Central memory CD8-positive, alpha-beta T cell (primary cell): ENCODE measurements at regions not wholly inside any gene's neighbourhood (a gene's known extent, or its start where the extent isn't known, plus 50 kb on each side); places are given as distances from the start of the nearest gene placed in this dataset.
"Not testable (repeated sequence)": the region's sequence is repeated elsewhere in the genome, so short reads cannot be mapped to it uniquely, and the experiment has no call there.

Experiments used
- ATAC-seq: fragments of 150-1000 bp; cut with Tn5 transposase; replicated peaks from 2 replicates; pipeline ENCODE4 v1.10.0; 2022; ENCODE audit warnings: mild to moderate bottlenecking, moderate FRiP score, moderate number of reproducible peaks; ENCODE audit not compliant: poor library complexity, severe bottlenecking; ENCODE audit errors: extremely low read depth
- DNase-seq, 2 donors: peaks; one replicate each; pipeline ENCODE4 v3.0.0; 2021; ENCODE audit warnings: low spot score in 2 of 2
- H3K27ac Mint-ChIP-seq: one replicate; pipeline ENCODE4 v1.8.0; 2022; ENCODE audit warnings: low read depth, mild to moderate bottlenecking, moderate library complexity, mixed read lengths
- H3K27me3 Mint-ChIP-seq: one replicate; pipeline ENCODE4 v1.8.0; 2022; ENCODE audit warnings: mixed read lengths
- H3K36me3 Mint-ChIP-seq: one replicate; pipeline ENCODE4 v1.8.0; 2022; ENCODE audit warnings: mild to moderate bottlenecking, moderate library complexity, mixed read lengths; ENCODE audit not compliant: insufficient read depth
- H3K4me1 Mint-ChIP-seq: one replicate; pipeline ENCODE4 v1.8.0; 2022; ENCODE audit warnings: mixed read lengths
- H3K4me3 Mint-ChIP-seq: one replicate; pipeline ENCODE4 v1.8.0; 2022; ENCODE audit warnings: mild to moderate bottlenecking, moderate library complexity, mixed read lengths
- H3K9me3 Mint-ChIP-seq: one replicate; pipeline ENCODE4 v1.8.0; 2022; ENCODE audit warnings: mixed read lengths

DNA sequence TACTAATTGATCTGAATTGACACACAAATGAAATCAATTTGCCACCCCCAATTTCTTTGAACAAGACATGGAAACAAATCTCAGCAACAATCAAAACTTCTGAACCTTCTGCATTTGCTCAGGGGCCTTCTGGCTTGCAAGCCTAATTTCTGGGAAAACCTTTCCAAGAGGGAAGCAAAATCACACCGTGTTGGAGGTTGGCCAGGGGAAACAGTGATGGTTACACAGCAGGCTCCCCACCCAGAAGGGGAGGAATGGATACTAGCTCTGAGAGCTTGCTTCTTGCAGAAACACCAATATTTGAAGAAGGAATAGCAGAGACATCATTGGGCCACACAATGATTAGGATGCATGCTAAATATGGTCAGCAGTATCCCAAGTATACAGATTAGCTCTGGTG is 488.6 kb upstream of the TRPC7 start:
- no peaks in the 10 kb centered on the region for H3K27me3 Mint-ChIP-seq
- H3K4me1 Mint-ChIP-seq = no peaks in the 10 kb centered on the region
- no peak for DNase-seq
- no peak overlapping the region for H3K4me3 Mint-ChIP-seq
- H3K27ac Mint-ChIP-seq = no peak overlapping the region
- H3K36me3 Mint-ChIP-seq = no peaks in the 10 kb centered on the region
- no peak for ATAC-seq
- H3K9me3 Mint-ChIP-seq = peaks cover 15% of the 10 kb centered on the region

DNA sequence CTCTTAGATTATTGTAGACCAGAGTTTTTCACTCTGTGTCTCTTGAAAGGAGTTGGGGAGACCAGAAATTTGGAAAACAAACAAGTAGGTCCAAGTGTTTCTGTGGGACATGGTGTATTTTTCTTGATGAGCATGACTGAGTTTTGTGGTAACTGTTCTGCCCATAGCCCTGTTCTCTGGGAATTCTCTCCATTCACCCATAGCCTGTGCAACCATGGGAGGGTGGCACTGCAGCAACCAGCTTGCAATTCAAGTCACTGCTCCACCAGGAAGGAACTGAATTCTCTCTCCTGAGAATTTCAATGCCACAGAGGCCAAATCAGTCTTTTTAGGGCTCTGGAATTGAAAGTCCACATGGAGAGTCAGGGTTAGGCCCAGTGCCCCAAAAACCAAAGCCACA is 475.3 kb upstream of the TRPC7 start:
- H3K27ac Mint-ChIP-seq = no peak overlapping the region
- H3K9me3 Mint-ChIP-seq = peaks cover 5% of the 10 kb centered on the region
- no peak overlapping the region for H3K4me3 Mint-ChIP-seq
- H3K36me3 Mint-ChIP-seq = no peaks in the 10 kb centered on the region
- no peaks in the 10 kb centered on the region for H3K4me1 Mint-ChIP-seq
- no peaks in the 10 kb centered on the region for H3K27me3 Mint-ChIP-seq
- DNase-seq (no peak), ATAC-seq (no peak)

DNA sequence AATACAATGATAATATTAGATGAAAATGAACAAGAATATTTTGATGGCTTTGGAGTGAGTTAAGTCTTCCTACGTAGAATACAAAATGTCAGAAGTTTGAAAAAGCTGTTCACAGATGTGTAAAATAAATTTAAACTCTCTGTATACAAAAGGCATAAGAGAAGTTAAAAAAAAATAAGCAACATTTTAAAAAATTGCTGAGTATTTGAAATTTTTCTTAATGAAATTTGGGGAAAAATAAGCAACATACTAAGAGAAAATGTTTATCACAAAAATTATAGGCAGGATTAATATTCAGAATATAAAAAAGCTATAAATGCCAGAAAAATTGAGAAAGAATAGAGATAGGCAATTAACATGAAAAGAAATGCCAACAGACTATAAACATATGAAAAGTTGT is 470.7 kb upstream of the TRPC7 start:
- H3K9me3 Mint-ChIP-seq = peaks cover 6% of the 10 kb centered on the region
- no peak overlapping the region for H3K27ac Mint-ChIP-seq
- H3K27me3 Mint-ChIP-seq = peaks cover 11% of the 10 kb centered on the region
- no peak for DNase-seq
- H3K4me1 Mint-ChIP-seq = no peaks in the 10 kb centered on the region
- H3K4me3 Mint-ChIP-seq = no peak overlapping the region
- no peak for ATAC-seq
- no peaks in the 10 kb centered on the region for H3K36me3 Mint-ChIP-seq

DNA sequence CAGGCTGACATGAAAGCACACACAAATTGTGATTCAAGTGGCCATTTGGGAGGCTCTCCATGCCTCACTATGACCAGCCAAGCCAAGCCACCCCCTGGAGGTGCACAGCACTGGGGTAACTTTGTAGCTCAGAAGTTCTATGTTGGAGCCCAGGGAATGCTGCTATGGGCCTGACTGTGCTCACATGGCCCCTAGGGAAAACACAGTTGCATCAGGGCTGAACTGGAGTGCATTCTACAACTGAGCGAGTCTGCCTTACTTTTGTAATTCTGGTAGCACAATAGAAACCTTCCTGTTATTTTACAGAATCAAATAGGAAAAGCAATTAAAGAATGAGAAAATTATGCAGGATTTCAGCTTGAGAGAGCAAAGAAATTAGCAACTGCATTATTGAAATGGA is 455.5 kb upstream of the TRPC7 start:
- no peak overlapping the region for H3K4me3 Mint-ChIP-seq
- H3K27ac Mint-ChIP-seq = no peak overlapping the region
- ATAC-seq (no peak), DNase-seq (no peak)
- no peaks in the 10 kb centered on the region for H3K27me3 Mint-ChIP-seq
- no peaks in the 10 kb centered on the region for H3K36me3 Mint-ChIP-seq
- H3K9me3 Mint-ChIP-seq = peaks cover 12% of the 10 kb centered on the region
- H3K4me1 Mint-ChIP-seq = no peaks in the 10 kb centered on the region

DNA sequence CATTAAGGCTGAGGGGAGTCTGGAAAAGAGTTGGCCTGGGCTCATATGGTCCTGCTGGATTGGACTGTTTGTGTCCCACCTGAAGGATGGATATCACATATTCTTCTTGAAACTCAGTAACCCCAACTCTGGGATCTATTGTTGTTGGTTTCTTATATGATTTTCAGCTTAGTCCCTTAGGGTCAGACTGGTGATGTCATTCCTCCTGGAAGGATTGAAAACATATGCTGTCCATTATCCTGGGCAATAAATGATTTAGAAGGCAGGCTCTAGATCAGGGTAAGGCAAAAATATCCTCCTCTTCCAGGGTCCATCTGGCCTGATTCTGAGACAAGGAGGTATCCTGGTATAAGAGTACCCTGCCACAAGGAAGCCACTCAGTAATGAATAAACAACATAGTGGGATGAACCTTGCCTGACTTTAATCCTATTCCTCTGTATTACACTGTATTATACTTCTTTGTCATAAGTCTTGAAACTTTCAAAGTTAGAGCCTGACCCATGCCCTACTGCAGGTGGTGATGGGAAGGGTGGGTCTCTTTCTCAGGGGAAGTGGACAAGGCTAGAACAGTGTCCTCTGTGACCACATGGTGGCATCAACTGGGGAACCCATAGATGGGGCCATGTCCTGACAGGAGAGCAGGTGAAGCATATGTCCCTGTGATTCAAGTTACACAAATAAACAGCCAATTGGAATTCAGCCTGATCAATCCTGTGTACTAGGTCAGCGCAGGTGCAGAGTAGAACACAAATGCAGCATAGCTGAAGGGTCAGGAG is 454.4 kb upstream of the TRPC7 start:
- peaks cover 10% of the 10 kb centered on the region for H3K9me3 Mint-ChIP-seq
- H3K36me3 Mint-ChIP-seq = no peaks in the 10 kb centered on the region
- H3K27me3 Mint-ChIP-seq = no peaks in the 10 kb centered on the region
- no peak overlapping the region for H3K27ac Mint-ChIP-seq
- ATAC-seq = no peak
- H3K4me3 Mint-ChIP-seq = no peak overlapping the region
- no peaks in the 10 kb centered on the region for H3K4me1 Mint-ChIP-seq
- DNase-seq = no peak

DNA sequence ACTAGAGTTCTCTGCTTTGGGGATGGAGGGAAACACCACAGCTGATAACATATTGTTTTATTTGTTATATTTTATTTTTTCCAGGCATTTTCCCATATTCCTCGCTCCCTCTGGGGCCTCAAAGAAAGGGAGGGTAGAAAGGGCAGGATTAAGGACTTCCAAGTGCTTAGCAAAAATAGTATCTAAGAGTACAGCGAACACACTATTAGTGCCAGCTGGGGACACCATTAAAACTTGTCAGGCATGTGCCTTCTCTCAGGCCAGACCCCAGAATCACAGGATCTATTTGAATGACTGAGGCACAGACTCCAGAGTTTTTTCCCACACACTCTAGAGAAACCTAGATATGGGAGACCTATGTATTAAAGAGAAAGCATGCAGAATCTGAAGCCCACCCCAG is 451.0 kb upstream of the TRPC7 start:
- H3K27me3 Mint-ChIP-seq = no peaks in the 10 kb centered on the region
- no peaks in the 10 kb centered on the region for H3K4me1 Mint-ChIP-seq
- H3K36me3 Mint-ChIP-seq = no peaks in the 10 kb centered on the region
- no peak overlapping the region for H3K4me3 Mint-ChIP-seq
- DNase-seq (no peak), ATAC-seq (no peak)
- peaks cover 17% of the 10 kb centered on the region for H3K9me3 Mint-ChIP-seq
- H3K27ac Mint-ChIP-seq = no peak overlapping the region

DNA sequence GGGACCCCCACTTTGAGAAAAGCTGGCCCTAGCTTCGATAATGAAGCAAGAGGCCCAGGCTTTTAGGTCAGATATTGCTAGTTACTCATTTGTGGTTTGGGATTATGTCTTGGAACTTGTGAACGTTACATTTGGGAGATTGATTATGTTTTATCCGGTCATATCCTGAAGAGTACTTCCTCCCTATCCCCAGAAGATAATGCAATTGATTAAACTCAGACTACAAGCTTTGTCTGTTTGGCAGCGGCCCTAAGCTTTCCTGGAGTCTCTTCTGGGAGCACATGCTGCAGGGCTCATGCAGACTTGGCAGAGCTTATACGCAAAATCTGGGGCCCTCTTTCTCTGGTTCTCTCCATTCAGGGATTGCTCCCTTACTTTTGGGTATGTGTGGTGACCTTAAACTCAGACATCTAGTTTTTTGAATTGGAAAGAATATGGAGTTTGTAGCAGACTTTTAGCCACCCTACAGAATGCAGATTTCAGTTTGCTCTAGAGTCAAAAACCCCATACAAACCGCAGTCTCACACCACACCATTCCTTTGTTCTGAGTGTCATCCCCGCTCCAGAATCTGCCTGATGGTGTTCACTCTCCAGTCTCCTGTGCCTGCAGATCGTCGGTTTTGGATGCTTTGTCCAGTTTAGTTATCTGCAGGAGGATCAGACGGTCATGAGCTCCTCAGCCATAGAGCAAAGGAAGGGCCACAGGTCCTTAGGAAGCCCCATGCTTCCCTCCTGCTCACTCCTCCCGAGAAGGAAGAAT is 449.5 kb upstream of the TRPC7 start:
- Mint-ChIP-seq H3K4me3 (no peak overlapping the region), H3K27me3 (no peaks in the 10 kb centered on the region), H3K36me3 (no peaks in the 10 kb centered on the region), H3K4me1 (no peaks in the 10 kb centered on the region), H3K27ac (no peak overlapping the region), H3K9me3 (peaks cover 17% of the 10 kb centered on the region)
- no peak for ATAC-seq
- no peak for DNase-seq

DNA sequence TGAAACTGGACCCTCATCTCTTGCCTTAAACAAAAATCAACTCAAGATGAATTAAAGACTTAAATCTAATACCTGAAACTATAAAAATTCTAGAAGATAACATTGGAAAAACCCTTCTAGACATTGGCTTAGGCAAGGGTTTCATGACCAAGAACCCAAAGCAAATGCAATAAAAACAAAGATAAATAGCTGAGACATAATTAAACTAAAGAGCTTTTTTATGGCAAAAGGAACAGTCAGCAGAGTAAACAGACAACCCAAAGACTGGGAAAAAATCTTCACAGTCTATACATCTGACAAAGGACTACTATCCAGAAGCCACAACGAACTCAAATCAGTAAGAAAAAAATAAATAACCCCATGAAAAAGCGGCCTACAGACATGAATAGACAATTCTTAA is 446.9 kb upstream of the TRPC7 start:
- not testable (repeated sequence) for H3K4me1 Mint-ChIP-seq, ATAC-seq, H3K36me3 Mint-ChIP-seq, H3K4me3 Mint-ChIP-seq, DNase-seq, H3K27ac Mint-ChIP-seq, H3K27me3 Mint-ChIP-seq
- peaks cover 12% of the 10 kb centered on the region for H3K9me3 Mint-ChIP-seq

DNA sequence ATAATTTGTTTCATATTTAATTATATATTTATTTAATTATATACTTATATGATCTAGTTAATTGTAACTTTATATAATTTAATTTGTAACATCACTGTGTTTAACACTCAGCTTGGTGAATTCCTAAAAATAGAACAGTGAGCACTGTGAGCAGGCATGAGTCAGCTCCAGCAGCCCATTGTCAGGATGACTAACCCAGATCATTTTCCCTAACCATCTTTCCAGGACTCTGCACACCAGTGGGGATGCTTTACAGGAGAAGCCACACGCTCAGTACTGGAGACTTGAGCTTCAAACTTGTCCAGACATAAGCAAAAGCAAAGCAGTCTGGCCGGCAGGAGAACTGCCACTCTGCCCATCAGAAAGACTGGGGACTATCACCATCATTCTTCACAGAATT is 446.2 kb upstream of the TRPC7 start:
- Mint-ChIP-seq H3K27me3 (no peaks in the 10 kb centered on the region), H3K4me3 (no peak overlapping the region), H3K27ac (no peak overlapping the region), H3K4me1 (no peaks in the 10 kb centered on the region), H3K36me3 (no peaks in the 10 kb centered on the region), H3K9me3 (peaks cover 7% of the 10 kb centered on the region)
- ATAC-seq (no peak), DNase-seq (no peak)

DNA sequence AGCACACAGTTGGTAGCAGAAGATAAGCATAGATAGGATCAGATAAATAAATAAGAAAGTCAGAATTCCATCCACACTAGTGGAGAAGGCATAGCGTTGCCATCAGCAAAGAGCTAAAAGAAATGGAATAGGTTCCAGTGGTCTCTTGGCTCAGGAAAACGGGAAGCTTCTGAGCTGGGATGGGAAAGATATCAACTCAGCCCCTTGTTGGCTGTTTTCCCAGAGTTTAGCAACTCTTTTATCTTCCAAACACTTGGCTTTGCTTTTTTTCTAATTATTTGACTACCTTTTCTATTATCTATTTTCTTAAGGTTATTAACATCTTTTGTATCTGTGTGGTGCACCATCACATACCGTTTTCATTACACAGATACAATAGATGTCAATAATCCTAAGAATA is 445.7 kb upstream of the TRPC7 start:
- no peaks in the 10 kb centered on the region for H3K36me3 Mint-ChIP-seq
- H3K27ac Mint-ChIP-seq = no peak overlapping the region
- ATAC-seq (no peak), DNase-seq (no peak)
- no peaks in the 10 kb centered on the region for H3K27me3 Mint-ChIP-seq
- H3K4me1 Mint-ChIP-seq = no peaks in the 10 kb centered on the region
- no peak overlapping the region for H3K4me3 Mint-ChIP-seq
- peaks cover 7% of the 10 kb centered on the region for H3K9me3 Mint-ChIP-seq

DNA sequence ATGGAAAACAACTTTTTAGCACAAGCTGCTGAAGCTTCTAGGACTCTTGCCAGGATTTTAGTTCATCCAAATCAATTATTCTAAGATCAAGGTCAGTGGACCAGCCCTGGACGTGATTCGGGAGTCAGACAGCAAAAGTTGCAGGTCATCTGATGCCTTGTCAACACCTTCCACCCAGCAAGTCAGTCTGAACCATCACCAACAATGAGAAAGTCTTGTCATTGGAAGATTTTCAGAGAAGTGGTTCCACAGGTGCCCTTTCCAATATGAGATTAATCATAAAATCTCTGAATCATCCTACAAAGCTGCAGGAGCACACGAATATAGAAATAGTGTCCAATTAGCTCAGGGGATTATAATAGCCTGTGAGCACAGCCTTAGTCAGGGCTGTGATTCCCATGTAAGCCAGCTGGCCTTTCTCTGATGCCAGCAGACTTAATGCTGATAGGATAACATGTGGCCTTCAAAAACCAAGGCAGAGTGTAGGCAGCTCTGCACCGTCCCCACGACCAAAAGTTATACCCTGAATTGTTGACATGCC is 445.0 kb upstream of the TRPC7 start:
- H3K27ac Mint-ChIP-seq = no peak overlapping the region
- peaks cover 7% of the 10 kb centered on the region for H3K9me3 Mint-ChIP-seq
- no peak for DNase-seq
- H3K27me3 Mint-ChIP-seq = peaks cover under 1% of the 10 kb centered on the region
- no peaks in the 10 kb centered on the region for H3K36me3 Mint-ChIP-seq
- ATAC-seq = no peak
- no peaks in the 10 kb centered on the region for H3K4me1 Mint-ChIP-seq
- no peak overlapping the region for H3K4me3 Mint-ChIP-seq

DNA sequence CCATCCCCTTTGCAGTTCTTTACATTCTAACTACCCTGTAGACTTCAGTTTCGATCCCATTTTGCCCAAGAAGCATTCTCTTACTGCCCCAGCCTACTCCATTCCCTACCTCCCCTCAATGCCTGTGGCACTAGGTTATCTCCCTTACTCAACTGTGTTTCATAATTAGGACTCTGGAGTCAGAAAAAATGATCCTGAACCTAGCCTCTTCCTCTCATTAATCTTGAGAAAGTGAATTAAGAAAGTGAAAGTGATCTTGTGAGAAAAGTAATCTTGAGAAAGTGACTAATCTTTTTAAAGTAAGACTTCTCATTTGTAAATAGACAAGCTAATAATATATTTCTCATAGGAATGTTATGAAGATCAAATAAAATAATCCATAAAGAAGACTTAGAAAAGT is 444.0 kb upstream of the TRPC7 start:
- peaks cover 7% of the 10 kb centered on the region for H3K9me3 Mint-ChIP-seq
- H3K27me3 Mint-ChIP-seq = peaks cover 8% of the 10 kb centered on the region
- DNase-seq = no peak
- no peak overlapping the region for H3K4me3 Mint-ChIP-seq
- ATAC-seq = no peak
- no peaks in the 10 kb centered on the region for H3K4me1 Mint-ChIP-seq
- H3K27ac Mint-ChIP-seq = no peak overlapping the region
- no peaks in the 10 kb centered on the region for H3K36me3 Mint-ChIP-seq

DNA sequence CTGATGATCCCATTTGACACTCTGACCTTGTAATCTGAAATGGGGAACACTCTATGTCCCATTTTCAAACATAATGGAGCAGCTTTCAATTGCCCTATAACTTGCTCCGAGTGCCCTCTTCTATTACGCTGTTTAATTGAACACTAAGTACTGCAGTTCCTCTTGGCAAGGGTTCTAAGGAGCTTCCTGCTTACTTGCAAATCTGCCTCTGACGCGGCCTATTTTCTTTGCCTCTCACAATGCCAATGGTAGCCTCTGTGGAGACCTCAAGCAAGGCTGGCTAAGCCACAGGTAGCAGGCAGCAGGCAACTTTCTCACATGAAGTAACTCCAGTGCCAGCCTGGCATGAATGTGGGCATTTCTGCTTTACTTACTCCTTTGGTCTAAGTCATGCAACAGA is 443.4 kb upstream of the TRPC7 start:
- ATAC-seq (no peak), DNase-seq (no peak)
- peaks cover 8% of the 10 kb centered on the region for H3K27me3 Mint-ChIP-seq
- no peak overlapping the region for H3K27ac Mint-ChIP-seq
- H3K9me3 Mint-ChIP-seq = peaks cover 7% of the 10 kb centered on the region
- no peaks in the 10 kb centered on the region for H3K36me3 Mint-ChIP-seq
- H3K4me3 Mint-ChIP-seq = no peak overlapping the region
- no peaks in the 10 kb centered on the region for H3K4me1 Mint-ChIP-seq
